PFSK-1 (cell line): ENCODE measurements at regions not wholly inside any gene's neighbourhood (a gene's known extent, or its start where the extent isn't known, plus 50 kb on each side); places are given as distances from the start of the nearest gene placed in this dataset.

ENCODE experiments used
- POLR2AphosphoS5 ChIP-seq: IDR thresholded peaks from 2 replicates; pipeline ENCODE4 v1.6.1; 2012; ENCODE audit warnings: low read depth, mild to moderate bottlenecking, control low read depth, low read length, moderate library complexity
- REST ChIP-seq, 2 experiments: IDR thresholded peaks; 2 replicates each; pipeline versions ENCODE4 v1.6.1 to v1.8.0; 2011 to 2012; ENCODE audit warnings: low read depth in 2 of 2, low read length in 2 of 2, control low read depth in 1 of 2, inconsistent platforms in 1 of 2, mild to moderate bottlenecking in 1 of 2, moderate library complexity in 1 of 2; ENCODE audit not compliant: insufficient read depth in 1 of 2
- SIN3A ChIP-seq: IDR thresholded peaks from 2 replicates; pipeline ENCODE4 v1.6.1; 2012; ENCODE audit warnings: mild to moderate bottlenecking, low read length, moderate library complexity, borderline replicate concordance; ENCODE audit not compliant: insufficient read depth
- TAF1 ChIP-seq: IDR thresholded peaks from 2 replicates; pipeline ENCODE4 v1.6.1; 2012; ENCODE audit warnings: low read length, control low read depth, borderline replicate concordance; ENCODE audit not compliant: insufficient read depth

GRCh38 chr6:78398292-78398691, 469.1 kb upstream of the IRAK1BP1 start:
- TF ChIP-seq POLR2AphosphoS5 (no peak), REST (IDR thresholded peaks at IDR 0.05; ENCODE audit: insufficient read depth in 1 of 2, low read depth in 2 of 2, low read length in 2 of 2) (no peak), TAF1 (no peak), SIN3A (no peak)
